ENCODE measurements at regions not wholly inside any gene's neighbourhood (a gene's known extent, or its start where the extent isn't known, plus 50 kb on each side); places are given as distances from the start of the nearest gene placed in this dataset.
"Not testable (repeated sequence)": the region's sequence is repeated elsewhere in the genome, so short reads cannot be mapped to it uniquely, and the experiment has no call there.

DNA sequence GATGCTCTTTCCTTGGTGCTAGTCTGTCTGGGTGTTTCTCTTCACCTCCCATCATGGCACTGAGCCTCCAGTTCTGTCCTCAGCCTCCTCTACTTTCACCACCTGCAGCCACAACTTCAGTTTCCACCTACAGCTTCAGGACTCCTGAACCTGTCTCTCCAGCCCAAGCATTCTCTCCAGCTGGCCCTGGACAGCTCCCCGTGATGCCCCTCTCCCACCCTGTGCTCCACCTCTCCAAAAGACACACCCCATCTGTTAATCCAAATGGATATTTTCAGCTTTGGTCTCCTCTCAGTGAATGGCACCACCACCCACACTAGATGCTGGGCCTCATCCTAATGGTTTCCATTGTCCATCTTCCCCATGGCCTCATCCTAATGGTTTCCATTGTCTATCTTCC is 79.5 kb upstream of the NEDD9 start:
- H3K9ac ChIP-seq (ENCODE audit: low read length in 3 of 3) = no peak overlapping the region
- H3K4me3 ChIP-seq (ENCODE audit: low read length in 3 of 3) = no peak overlapping the region
- H3K36me3 ChIP-seq (ENCODE audit: control insufficient read depth in 2 of 3, insufficient read depth in 3 of 3, low read length in 3 of 3) = no peaks in the 10 kb centered on the region
- FAIRE-seq = no peak
- intact Hi-C loops (cut with DNase I) = no loop called here
- H3K4me1 ChIP-seq (ENCODE audit: control insufficient read depth in 2 of 3, insufficient read depth in 2 of 3, low read depth in 1 of 3, low read length in 3 of 3) = no peaks in the 10 kb centered on the region
- DNase-seq = no peak
- no peak overlapping the region for H3K27ac ChIP-seq (ENCODE audit: low read depth in 2 of 2, low read length in 2 of 2)
- TF ChIP-seq, protein P1, sequence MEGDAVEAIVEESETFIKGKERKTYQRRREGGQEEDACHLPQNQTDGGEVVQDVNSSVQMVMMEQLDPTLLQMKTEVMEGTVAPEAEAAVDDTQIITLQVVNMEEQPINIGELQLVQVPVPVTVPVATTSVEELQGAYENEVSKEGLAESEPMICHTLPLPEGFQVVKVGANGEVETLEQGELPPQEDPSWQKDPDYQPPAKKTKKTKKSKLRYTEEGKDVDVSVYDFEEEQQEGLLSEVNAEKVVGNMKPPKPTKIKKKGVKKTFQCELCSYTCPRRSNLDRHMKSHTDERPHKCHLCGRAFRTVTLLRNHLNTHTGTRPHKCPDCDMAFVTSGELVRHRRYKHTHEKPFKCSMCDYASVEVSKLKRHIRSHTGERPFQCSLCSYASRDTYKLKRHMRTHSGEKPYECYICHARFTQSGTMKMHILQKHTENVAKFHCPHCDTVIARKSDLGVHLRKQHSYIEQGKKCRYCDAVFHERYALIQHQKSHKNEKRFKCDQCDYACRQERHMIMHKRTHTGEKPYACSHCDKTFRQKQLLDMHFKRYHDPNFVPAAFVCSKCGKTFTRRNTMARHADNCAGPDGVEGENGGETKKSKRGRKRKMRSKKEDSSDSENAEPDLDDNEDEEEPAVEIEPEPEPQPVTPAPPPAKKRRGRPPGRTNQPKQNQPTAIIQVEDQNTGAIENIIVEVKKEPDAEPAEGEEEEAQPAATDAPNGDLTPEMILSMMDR (IDR thresholded peaks at IDR 0.05; ENCODE audit: borderline replicate concordance, extremely low read depth, insufficient read depth) = no peak
- no peaks in the 10 kb centered on the region for H3K27me3 ChIP-seq (ENCODE audit: control insufficient read depth, insufficient read depth, low read length)
- H3K9me3 ChIP-seq (ENCODE audit: control insufficient read depth in 2 of 3, insufficient read depth in 1 of 3, low read length in 3 of 3) = no peaks in the 10 kb centered on the region

DNA sequence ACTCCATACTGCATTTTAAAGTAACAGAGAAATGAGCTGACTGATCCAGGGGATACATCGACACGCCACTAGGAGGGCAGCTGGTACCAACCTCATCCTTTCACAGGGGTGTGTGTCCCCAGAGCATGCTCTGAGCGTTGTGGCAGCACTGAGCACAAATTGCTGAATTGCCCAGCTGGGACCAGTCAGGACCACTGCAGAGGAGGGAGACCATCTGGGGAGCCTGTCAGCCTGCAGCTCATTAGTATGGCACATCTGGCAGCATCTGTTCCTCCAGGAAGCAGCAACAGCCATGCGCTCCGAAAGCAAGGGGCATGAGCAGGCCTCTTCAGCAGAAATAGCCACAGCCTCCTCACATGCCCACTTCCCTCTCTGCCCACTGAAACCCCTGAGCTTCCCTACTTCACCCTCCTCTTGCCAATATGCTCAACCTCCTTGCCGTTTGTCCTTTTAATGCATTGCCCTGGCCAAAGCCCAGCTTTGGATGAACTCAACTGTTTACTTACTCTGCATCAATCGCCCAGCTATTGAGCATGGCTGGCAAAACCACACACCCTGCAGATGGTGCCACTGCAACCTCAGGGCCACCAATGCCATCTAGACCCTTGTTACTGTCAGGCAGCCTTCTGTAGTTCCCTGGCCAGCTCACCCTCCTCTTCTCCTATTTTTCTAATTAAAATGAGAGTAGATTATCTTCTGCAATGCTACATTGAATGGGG is 77.6 kb upstream of the NEDD9 start:
- H3K9ac ChIP-seq (ENCODE audit: low read length in 3 of 3) = no peak overlapping the region
- no peaks in the 10 kb centered on the region for H3K9me3 ChIP-seq (ENCODE audit: control insufficient read depth in 2 of 3, insufficient read depth in 1 of 3, low read length in 3 of 3)
- FAIRE-seq = no peak
- DNase-seq = peak in 4 of 5 donors; percentile 45 to 82 (median 55)
- no peaks in the 10 kb centered on the region for H3K36me3 ChIP-seq (ENCODE audit: control insufficient read depth in 2 of 3, insufficient read depth in 3 of 3, low read length in 3 of 3)
- no peak overlapping the region for H3K27ac ChIP-seq (ENCODE audit: low read depth in 2 of 2, low read length in 2 of 2)
- H3K4me3 ChIP-seq (ENCODE audit: low read length in 3 of 3) = no peak overlapping the region
- TF ChIP-seq, protein P1 (IDR thresholded peaks at IDR 0.05; ENCODE audit: borderline replicate concordance, extremely low read depth, insufficient read depth) = no peak
- no peaks in the 10 kb centered on the region for H3K4me1 ChIP-seq (ENCODE audit: control insufficient read depth in 2 of 3, insufficient read depth in 2 of 3, low read depth in 1 of 3, low read length in 3 of 3)
- intact Hi-C loops (cut with DNase I) = no loop called here
- H3K27me3 ChIP-seq (ENCODE audit: control insufficient read depth, insufficient read depth, low read length) = no peaks in the 10 kb centered on the region

DNA sequence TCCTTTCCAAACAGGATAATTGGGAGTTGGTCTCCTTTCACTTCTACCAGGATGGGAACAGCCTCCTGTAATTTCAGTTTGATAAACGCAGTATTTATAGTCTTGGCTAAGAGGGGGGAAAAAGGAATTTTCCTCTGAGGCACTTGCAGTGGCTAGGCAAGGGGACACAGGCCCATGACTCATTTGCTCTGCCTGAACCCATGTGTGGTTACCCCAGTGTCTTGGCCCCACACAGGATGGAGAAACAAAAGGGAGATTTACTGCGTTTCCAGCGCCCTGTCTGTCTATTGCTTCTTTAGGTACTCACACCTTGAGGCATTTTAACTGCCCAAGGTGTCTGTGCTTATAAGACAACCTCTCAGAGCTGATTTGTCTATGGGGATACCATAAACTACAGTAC is 74.8 kb upstream of the NEDD9 start:
- Histone ChIP-seq H3K27ac (ENCODE audit: low read depth in 2 of 2, low read length in 2 of 2) (no peak overlapping the region), H3K27me3 (ENCODE audit: control insufficient read depth, insufficient read depth, low read length) (no peaks in the 10 kb centered on the region), H3K9ac (ENCODE audit: low read length in 3 of 3) (no peak overlapping the region), H3K4me3 (ENCODE audit: low read length in 3 of 3) (no peak overlapping the region), H3K4me1 (ENCODE audit: control insufficient read depth in 2 of 3, insufficient read depth in 2 of 3, low read depth in 1 of 3, low read length in 3 of 3) (no peaks in the 10 kb centered on the region), H3K36me3 (ENCODE audit: control insufficient read depth in 2 of 3, insufficient read depth in 3 of 3, low read length in 3 of 3) (no peaks in the 10 kb centered on the region), H3K9me3 (ENCODE audit: control insufficient read depth in 2 of 3, insufficient read depth in 1 of 3, low read length in 3 of 3) (no peaks in the 10 kb centered on the region)
- intact Hi-C loops (cut with DNase I) = no loop called here
- TF ChIP-seq, protein P1 (IDR thresholded peaks at IDR 0.05; ENCODE audit: borderline replicate concordance, extremely low read depth, insufficient read depth) = no peak
- no peak for FAIRE-seq
- no peak for DNase-seq

DNA sequence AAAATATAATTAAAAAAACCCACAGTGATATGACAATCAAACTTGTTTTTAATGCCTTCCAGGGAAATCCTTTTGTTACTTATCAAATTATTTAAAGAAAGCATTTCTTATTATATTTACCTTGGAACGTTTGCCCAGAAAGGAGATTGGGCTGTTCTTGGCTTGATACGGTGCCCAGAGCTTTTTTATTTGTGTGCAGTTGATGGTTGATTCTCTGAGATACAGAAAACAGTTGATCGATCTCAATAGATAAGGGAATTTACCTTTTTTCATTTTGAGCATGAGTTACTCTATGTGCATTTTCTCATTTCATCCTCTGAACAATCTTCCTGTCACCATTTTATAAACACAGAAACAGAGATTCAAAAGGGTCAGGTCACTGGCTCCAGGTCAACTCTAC is 72.5 kb upstream of the NEDD9 start:
- FAIRE-seq (no peak), DNase-seq (no peak)
- no peaks in the 10 kb centered on the region for H3K27me3 ChIP-seq (ENCODE audit: control insufficient read depth, insufficient read depth, low read length)
- H3K36me3 ChIP-seq (ENCODE audit: control insufficient read depth in 2 of 3, insufficient read depth in 3 of 3, low read length in 3 of 3) = no peaks in the 10 kb centered on the region
- no peaks in the 10 kb centered on the region for H3K4me1 ChIP-seq (ENCODE audit: control insufficient read depth in 2 of 3, insufficient read depth in 2 of 3, low read depth in 1 of 3, low read length in 3 of 3)
- TF ChIP-seq, protein P1 (IDR thresholded peaks at IDR 0.05; ENCODE audit: borderline replicate concordance, extremely low read depth, insufficient read depth) = no peak
- H3K27ac ChIP-seq (ENCODE audit: low read depth in 2 of 2, low read length in 2 of 2) = no peak overlapping the region
- no peak overlapping the region for H3K9ac ChIP-seq (ENCODE audit: low read length in 3 of 3)
- no peak overlapping the region for H3K4me3 ChIP-seq (ENCODE audit: low read length in 3 of 3)
- intact Hi-C loops (cut with DNase I) = no loop called here
- no peaks in the 10 kb centered on the region for H3K9me3 ChIP-seq (ENCODE audit: control insufficient read depth in 2 of 3, insufficient read depth in 1 of 3, low read length in 3 of 3)

DNA sequence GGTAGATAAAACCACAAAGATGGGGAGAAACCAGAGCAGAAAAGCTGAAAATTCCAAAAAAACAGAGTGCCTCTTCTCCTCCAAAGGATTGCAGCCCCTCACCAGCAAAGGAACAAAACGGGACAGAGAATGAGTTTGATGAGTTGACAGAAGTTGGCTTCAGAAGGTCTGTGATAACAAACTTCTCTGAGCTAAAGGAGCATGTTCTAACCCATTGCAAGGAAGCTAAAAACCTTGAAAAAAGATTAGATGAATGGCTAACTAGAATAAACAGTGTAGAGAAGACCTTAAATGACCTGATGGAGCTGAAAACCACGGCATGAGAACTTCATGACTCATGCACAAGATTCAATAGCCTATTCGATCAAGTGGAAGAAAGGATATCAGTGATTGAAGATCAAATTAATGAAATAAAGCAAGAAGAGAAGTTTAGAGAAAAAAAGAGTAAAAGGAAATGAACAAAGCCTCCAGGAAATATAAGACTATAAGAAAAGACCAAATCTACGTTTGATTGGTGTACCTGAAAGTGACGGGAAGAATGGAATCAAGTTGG is 67.5 kb upstream of the NEDD9 start:
- H3K27me3 ChIP-seq (ENCODE audit: control insufficient read depth, insufficient read depth, low read length); FAIRE-seq; H3K4me3 ChIP-seq (ENCODE audit: low read length in 3 of 3); H3K27ac ChIP-seq (ENCODE audit: low read depth in 2 of 2, low read length in 2 of 2); DNase-seq; H3K4me1 ChIP-seq (ENCODE audit: control insufficient read depth in 2 of 3, insufficient read depth in 2 of 3, low read depth in 1 of 3, low read length in 3 of 3); H3K36me3 ChIP-seq (ENCODE audit: control insufficient read depth in 2 of 3, insufficient read depth in 3 of 3, low read length in 3 of 3); intact Hi-C loops (cut with DNase I); H3K9me3 ChIP-seq (ENCODE audit: control insufficient read depth in 2 of 3, insufficient read depth in 1 of 3, low read length in 3 of 3); H3K9ac ChIP-seq (ENCODE audit: low read length in 3 of 3): not testable (repeated sequence)

All from kidney (tissue), 13 donors.